Activated CD4-positive, alpha-beta T cell treated with anti-CD3 and anti-CD28 coated beads for 24 hours (primary cell): ENCODE measurements at regions not wholly inside any gene's neighbourhood (a gene's known extent, or its start where the extent isn't known, plus 50 kb on each side); places are given as distances from the start of the nearest gene placed in this dataset.
"Not testable (repeated sequence)": the region's sequence is repeated elsewhere in the genome, so short reads cannot be mapped to it uniquely, and the experiment has no call there.

Source experiments
- DNase-seq, 2 donors: peaks; one replicate each; pipeline ENCODE4 v3.0.0-alpha.2; 2020; ENCODE audit warnings: low read depth in 2 of 2

- no peak for DNase-seq
These were observed 413.2 kb upstream of the ACTBL2 start for GRCh38 chr5:57895766-57896165.

- no peak for DNase-seq
These were observed 411.3 kb upstream of the ACTBL2 start for GRCh38 chr5:57893926-57894325.

- no peak for DNase-seq
These were observed 408.8 kb upstream of the ACTBL2 start for GRCh38 chr5:57891443-57891842.

- no peak for DNase-seq
These were observed 406.9 kb upstream of the ACTBL2 start for GRCh38 chr5:57889558-57889957.

- DNase-seq = no peak
These were observed 405.4 kb upstream of the ACTBL2 start for GRCh38 chr5:57887851-57888621.

- DNase-seq = no peak
These were observed 401.9 kb upstream of the ACTBL2 start for GRCh38 chr5:57884346-57885102.

GRCh38 chr5:57880216-57880615 lies 397.6 kb upstream of the ACTBL2 start:
- DNase-seq = no peak

- DNase-seq = no peak
These were observed 395.7 kb upstream of the ACTBL2 start for GRCh38 chr5:57878301-57878722.

- no peak for DNase-seq
These were observed 388.9 kb upstream of the ACTBL2 start for GRCh38 chr5:57871496-57871895.

- DNase-seq = not testable (repeated sequence)
These were observed 387.7 kb upstream of the ACTBL2 start for GRCh38 chr5:57870267-57870666.

- DNase-seq = no peak
These were observed 381.1 kb upstream of the ACTBL2 start for GRCh38 chr5:57863661-57864060.

GRCh38 chr5:57862942-57863341 lies 380.3 kb upstream of the ACTBL2 start:
- DNase-seq = no peak

GRCh38 chr5:57862471-57862911 lies 379.9 kb upstream of the ACTBL2 start:
- no peak for DNase-seq

GRCh38 chr5:57859626-57860025 lies 377.0 kb upstream of the ACTBL2 start:
- DNase-seq = no peak

- no peak for DNase-seq
These were observed 376.3 kb upstream of the ACTBL2 start for GRCh38 chr5:57858905-57859304.

- DNase-seq = no peak
These were observed 375.1 kb upstream of the ACTBL2 start for GRCh38 chr5:57857696-57858095.

GRCh38 chr5:57855831-57856230 lies 373.2 kb upstream of the ACTBL2 start:
- DNase-seq = no peak

- DNase-seq = no peak
These were observed 371.5 kb upstream of the ACTBL2 start for GRCh38 chr5:57853929-57854697.

GRCh38 chr5:57850109-57850508 lies 367.5 kb upstream of the ACTBL2 start:
- no peak for DNase-seq

GRCh38 chr5:57845025-57845424 lies 362.4 kb upstream of the ACTBL2 start:
- DNase-seq = no peak

- DNase-seq = no peak
These were observed 361.8 kb upstream of the ACTBL2 start for GRCh38 chr5:57844410-57844809.

GRCh38 chr5:57843059-57843367 lies 360.4 kb upstream of the ACTBL2 start:
- DNase-seq = no peak
